Tibial artery (tissue), 4 donors: ENCODE measurements at regions not wholly inside any gene's neighbourhood (a gene's known extent, or its start where the extent isn't known, plus 50 kb on each side); places are given as distances from the start of the nearest gene placed in this dataset.
"Not testable (repeated sequence)": the region's sequence is repeated elsewhere in the genome, so short reads cannot be mapped to it uniquely, and the experiment has no call there.

Experiments
- DNase-seq, 2 donors: peaks; one replicate each; pipeline ENCODE4 v3.0.0-alpha.2; 2019
- H3K27ac ChIP-seq, 2 donors: fragments of 200-600 bp; sonication (generic) in 1 of 2; 1 replicate in 1 of 2; 2 replicates in 1 of 2; pipeline ENCODE4 v1.5.1; 2018 to 2019; ENCODE audit warnings: mild to moderate bottlenecking in 1 of 2
- H3K27me3 ChIP-seq, 2 donors: fragments of 200-600 bp; sonication (generic) in 1 of 2; one replicate each; pipeline versions ENCODE4 v1.5.1 to v1.6.0; 2016 to 2019
- H3K36me3 ChIP-seq, 3 donors: fragments of 200-600 bp; sonication (generic) in 2 of 3; one replicate each; pipeline ENCODE4 v1.5.1; 2016 to 2019; ENCODE audit warnings: mild to moderate bottlenecking in 2 of 3
- H3K4me1 ChIP-seq, 4 donors: fragments of 200-600 bp; sonication (generic) in 2 of 4; 1 replicate in 3 of 4; 2 replicates in 1 of 4; pipeline ENCODE4 v1.5.1; 2016 to 2019
- H3K4me3 ChIP-seq, 2 donors: fragments of 200-600 bp; sonication (generic) in 1 of 2; 1 replicate in 1 of 2; 2 replicates in 1 of 2; pipeline ENCODE4 v1.5.1; 2018 to 2019; ENCODE audit warnings: mild to moderate bottlenecking in 2 of 2
- H3K9me3 ChIP-seq, 3 donors: fragments of 200-600 bp; sonication (generic) in 1 of 3; one replicate each; pipeline ENCODE4 v1.5.1; 2016 to 2019
- intact Hi-C: fragments of 100-400 bp; cut with DNase I; formaldehyde crosslinking; loops from one replicate; pipeline ENCODE4 v1.15.0; 2023; ENCODE audit warnings: low total_unique reads
- TF ChIP-seq, protein P1 (sequence below), 2 experiments: fragments of 200-600 bp in 1 of 2; fragments of 450-650 bp in 1 of 2; IDR thresholded peaks; one replicate each; pipeline ENCODE4 v1.5.1; 2017 to 2019; ENCODE audit warnings: antibody characterized with exemption in 2 of 2, mild to moderate bottlenecking in 1 of 2, moderate library complexity in 1 of 2

DNA sequence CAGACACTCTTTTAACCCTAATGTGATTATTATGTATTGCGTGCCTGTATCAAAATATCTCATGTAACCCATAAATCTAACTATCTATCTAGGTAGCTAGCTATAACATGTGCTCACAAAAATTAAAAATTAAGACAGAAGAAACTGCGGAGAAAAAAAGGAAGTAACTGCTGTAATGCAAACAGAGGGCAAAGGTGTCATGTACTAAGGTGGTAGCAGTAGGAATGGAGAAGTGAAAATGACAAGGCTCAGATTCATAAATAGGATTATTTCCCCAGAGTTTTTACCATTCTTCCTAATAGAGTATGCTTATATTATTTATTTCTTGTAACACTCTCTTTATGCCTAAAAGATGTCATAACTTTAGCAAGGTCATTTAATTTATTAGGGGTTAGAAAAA, 1527.5 kb upstream of the C9orf72 start:
- intact Hi-C loops: no loop called here
- Histone ChIP-seq H3K36me3 (no peaks in the 10 kb centered on the region), H3K27me3 (no peaks in the 10 kb centered on the region)

DNA sequence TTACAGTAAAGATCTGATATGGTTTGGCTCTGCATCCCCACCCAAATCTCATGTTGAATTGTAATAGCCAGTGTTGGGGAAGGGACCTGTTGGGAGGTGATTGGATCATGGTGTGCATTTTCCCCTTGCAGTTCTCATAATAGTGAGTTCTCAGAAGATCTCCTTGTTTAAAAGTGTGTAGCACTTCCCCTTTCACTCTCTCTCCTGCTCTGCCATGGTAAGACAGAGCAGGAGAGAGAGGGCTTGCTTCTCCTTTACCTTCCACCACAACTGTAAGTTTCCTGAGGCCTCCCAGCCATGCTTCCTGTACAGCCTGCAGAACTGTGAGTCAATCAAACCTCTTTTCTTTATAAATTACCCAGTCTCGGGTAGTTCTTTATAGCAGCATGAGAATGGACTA, 1530.9 kb upstream of the C9orf72 start:
- H3K27me3 ChIP-seq, H3K4me3 ChIP-seq, H3K4me1 ChIP-seq, DNase-seq, H3K9me3 ChIP-seq, H3K36me3 ChIP-seq, intact Hi-C loops, H3K27ac ChIP-seq: not testable (repeated sequence)

More for the DNA sequence above, 1527.5 kb upstream of the C9orf72 start:
- Histone ChIP-seq H3K4me3 (no peak overlapping the region), H3K9me3 (no peaks in the 10 kb centered on the region), H3K27ac (no peak overlapping the region), H3K4me1 (no peaks in the 10 kb centered on the region)
- TF ChIP-seq, protein P1, sequence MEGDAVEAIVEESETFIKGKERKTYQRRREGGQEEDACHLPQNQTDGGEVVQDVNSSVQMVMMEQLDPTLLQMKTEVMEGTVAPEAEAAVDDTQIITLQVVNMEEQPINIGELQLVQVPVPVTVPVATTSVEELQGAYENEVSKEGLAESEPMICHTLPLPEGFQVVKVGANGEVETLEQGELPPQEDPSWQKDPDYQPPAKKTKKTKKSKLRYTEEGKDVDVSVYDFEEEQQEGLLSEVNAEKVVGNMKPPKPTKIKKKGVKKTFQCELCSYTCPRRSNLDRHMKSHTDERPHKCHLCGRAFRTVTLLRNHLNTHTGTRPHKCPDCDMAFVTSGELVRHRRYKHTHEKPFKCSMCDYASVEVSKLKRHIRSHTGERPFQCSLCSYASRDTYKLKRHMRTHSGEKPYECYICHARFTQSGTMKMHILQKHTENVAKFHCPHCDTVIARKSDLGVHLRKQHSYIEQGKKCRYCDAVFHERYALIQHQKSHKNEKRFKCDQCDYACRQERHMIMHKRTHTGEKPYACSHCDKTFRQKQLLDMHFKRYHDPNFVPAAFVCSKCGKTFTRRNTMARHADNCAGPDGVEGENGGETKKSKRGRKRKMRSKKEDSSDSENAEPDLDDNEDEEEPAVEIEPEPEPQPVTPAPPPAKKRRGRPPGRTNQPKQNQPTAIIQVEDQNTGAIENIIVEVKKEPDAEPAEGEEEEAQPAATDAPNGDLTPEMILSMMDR (IDR thresholded peaks at IDR 0.05): no peak
- no peak for DNase-seq

DNA sequence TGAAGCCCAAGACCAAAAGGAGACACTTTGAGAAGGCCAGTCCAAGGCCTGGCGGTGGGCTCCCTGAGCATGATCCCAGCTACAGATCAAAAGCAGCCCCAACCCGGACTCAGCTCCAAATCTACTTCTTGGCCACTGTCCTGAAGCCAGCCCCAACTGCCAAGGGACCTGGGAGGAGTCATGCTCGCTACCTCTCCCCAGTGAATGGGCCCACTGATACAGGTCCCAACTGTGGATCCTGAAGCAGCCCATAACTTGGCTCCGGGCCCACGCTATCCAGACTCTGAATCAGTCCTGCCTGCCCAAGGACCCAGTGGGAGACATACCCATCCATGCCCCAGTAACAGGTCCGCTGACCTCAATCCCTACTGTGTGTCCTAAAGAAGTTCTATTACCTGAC, 1545.3 kb upstream of the C9orf72 start:
- Histone ChIP-seq H3K27me3 (no peaks in the 10 kb centered on the region), H3K36me3 (no peaks in the 10 kb centered on the region), H3K4me3 (no peak overlapping the region), H3K4me1 (no peaks in the 10 kb centered on the region), H3K9me3 (peaks cover 0 to 3% (median 0%) of the 10 kb centered on the region in 3 donors), H3K27ac (no peak overlapping the region)
- no peak for DNase-seq
- intact Hi-C loops: no loop called here
- TF ChIP-seq, protein P1 (IDR thresholded peaks at IDR 0.05): no peak

- intact Hi-C loops: no loop called here
- H3K4me3 ChIP-seq: no peak overlapping the region
- peaks cover 0 to 4% (median 0%) of the 10 kb centered on the region in 3 donors for H3K9me3 ChIP-seq
- H3K27ac ChIP-seq: no peak overlapping the region
- H3K36me3 ChIP-seq: no peaks in the 10 kb centered on the region
- no peak for DNase-seq
- H3K4me1 ChIP-seq: no peaks in the 10 kb centered on the region
- TF ChIP-seq, protein P1 (IDR thresholded peaks at IDR 0.05): no peak
- no peaks in the 10 kb centered on the region for H3K27me3 ChIP-seq
Measured at GRCh38 chr9:29126783-29127182, 1553.5 kb upstream of the C9orf72 start.

- intact Hi-C loops: no loop called here
- no peaks in the 10 kb centered on the region for H3K27me3 ChIP-seq
- TF ChIP-seq, protein P1 (IDR thresholded peaks at IDR 0.05): no peak
- no peak overlapping the region for H3K27ac ChIP-seq
- no peaks in the 10 kb centered on the region for H3K4me1 ChIP-seq
- no peak overlapping the region for H3K4me3 ChIP-seq
- H3K9me3 ChIP-seq: peaks cover 0 to 4% (median 0%) of the 10 kb centered on the region in 3 donors
- H3K36me3 ChIP-seq: no peaks in the 10 kb centered on the region
- no peak for DNase-seq
Measured at GRCh38 chr9:29129763-29130162, 1556.5 kb upstream of the C9orf72 start.

- no peak for DNase-seq
- no peak overlapping the region for H3K27ac ChIP-seq
- H3K36me3 ChIP-seq: no peaks in the 10 kb centered on the region
- H3K9me3 ChIP-seq: no peaks in the 10 kb centered on the region
- H3K27me3 ChIP-seq: no peaks in the 10 kb centered on the region
- no peaks in the 10 kb centered on the region for H3K4me1 ChIP-seq
- TF ChIP-seq, protein P1 (IDR thresholded peaks at IDR 0.05): no peak
- intact Hi-C loops: no loop called here
- H3K4me3 ChIP-seq: no peak overlapping the region
Measured at GRCh38 chr9:29144476-29144875, 1571.2 kb upstream of the C9orf72 start.
